ENCODE measurements at regions not wholly inside any gene's neighbourhood (a gene's known extent, or its start where the extent isn't known, plus 50 kb on each side); places are given as distances from the start of the nearest gene placed in this dataset.

GRCh38 chrX:39206399-39207145 lies 405.3 kb downstream of the MID1IP1 start:
- TF ChIP-seq CTCF (conservative IDR thresholded peaks at IDR 0.05) = no peak
- no peak overlapping the region for H3K27ac Mint-ChIP-seq
- no peak overlapping the region for H3K9ac ChIP-seq (ENCODE audit: extremely low read depth, insufficient read length, low read length)
- no peak for DNase-seq
- H3K9me3 Mint-ChIP-seq = peaks cover 61 to 65% of the 10 kb centered on the region in 2 experiments
- no peak overlapping the region for H4K5ac ChIP-seq (ENCODE audit: insufficient read length, low read depth, low read length)
- no peaks in the 10 kb centered on the region for H3K79me1 ChIP-seq (ENCODE audit: insufficient read depth, low read depth, low read length, poor library complexity, severe bottlenecking)
- H3K36me3 Mint-ChIP-seq (ENCODE audit: insufficient read depth in 1 of 3, low read depth in 3 of 3) = peaks cover 4 to 9% (median 5%) of the 10 kb centered on the region in 3 experiments; a peak in 3 of 7 replicates
- H2BK120ac ChIP-seq (ENCODE audit: low read depth, low read length, poor library complexity, severe bottlenecking) = no peak overlapping the region
- no peaks in the 10 kb centered on the region for H4K20me1 ChIP-seq (ENCODE audit: control insufficient read depth, insufficient read depth, insufficient read length)
- H4K8ac ChIP-seq (replicated peaks; ENCODE audit: insufficient read length, low read depth, low read length) = no peak overlapping the region
- no peak overlapping the region for H2BK20ac ChIP-seq (ENCODE audit: low read depth, low read length, poor library complexity, severe bottlenecking)
- H3K56ac ChIP-seq (ENCODE audit: insufficient read length, low read depth, low read length) = no peak overlapping the region
- no peaks in the 10 kb centered on the region for H3K23me2 ChIP-seq (ENCODE audit: insufficient read length, low read depth, low read length, poor library complexity, severe bottlenecking)
- H3K4me2 ChIP-seq (ENCODE audit: insufficient read depth, insufficient read length, low read length) = no peak overlapping the region
- no peak overlapping the region for H3K18ac ChIP-seq (ENCODE audit: insufficient read length, low read depth, low read length)
- no peaks in the 10 kb centered on the region for H3K27me3 ChIP-seq (ENCODE audit: insufficient read depth, low read length)
- no peak overlapping the region for H4K91ac ChIP-seq (ENCODE audit: insufficient read length, low read depth, low read length)
- no CpG with 5 or more reads among the region's 4 CpGs for whole genome bisulfite sequencing (ENCODE audit: extremely low coverage, insufficient read length, low lambda C conversion rate)
- H3K4me1 ChIP-seq (ENCODE audit: insufficient read depth, low read length) = no peaks in the 10 kb centered on the region
- H2AFZ ChIP-seq (ENCODE audit: low read length) = no peak overlapping the region
- H3K79me2 ChIP-seq (ENCODE audit: insufficient read depth, low read length) = no peaks in the 10 kb centered on the region
- no peak overlapping the region for H2BK15ac ChIP-seq (ENCODE audit: low read depth, low read length)
- H3K14ac ChIP-seq (ENCODE audit: insufficient read depth, low read length) = no peak overlapping the region
- H3T11ph ChIP-seq (ENCODE audit: low read length) = no peak overlapping the region
- H3K9me3 ChIP-seq (ENCODE audit: control insufficient read depth, low read depth, low read length) = no peaks in the 10 kb centered on the region
- no peak overlapping the region for H3K4me3 Mint-ChIP-seq
- H3K27me3 Mint-ChIP-seq (ENCODE audit: low read depth) = peaks cover 4% of the 10 kb centered on the region; the same call in 1 of the 2 replicates
- no peak overlapping the region for H2AK5ac ChIP-seq (ENCODE audit: insufficient read length, low read length)
- no peak overlapping the region for H3K4ac ChIP-seq (ENCODE audit: low read depth, low read length)
- no peak overlapping the region for H3K23ac ChIP-seq (ENCODE audit: insufficient read length, low read depth, low read length)
- no peak overlapping the region for H3K27ac ChIP-seq (ENCODE audit: insufficient read length, low read depth, low read length)
- peaks cover 0 to 3% of the 10 kb centered on the region in 2 experiments; a peak in 1 of 4 replicates for H3K4me1 Mint-ChIP-seq
- H2BK12ac ChIP-seq (ENCODE audit: insufficient read length, low read depth, low read length) = no peak overlapping the region
- H2BK5ac ChIP-seq (ENCODE audit: insufficient read length, low read length) = no peak overlapping the region

Measured in H9 (cell line).